Activated gamma-delta T cell (primary cell): ENCODE measurements at regions not wholly inside any gene's neighbourhood (a gene's known extent, or its start where the extent isn't known, plus 50 kb on each side); places are given as distances from the start of the nearest gene placed in this dataset.
"Not testable (repeated sequence)": the region's sequence is repeated elsewhere in the genome, so short reads cannot be mapped to it uniquely, and the experiment has no call there.

Source experiments
- DNase-seq: peaks from one replicate; lab custom pipeline; 2025; lab: John Stamatoyannopoulos, UW

DNA sequence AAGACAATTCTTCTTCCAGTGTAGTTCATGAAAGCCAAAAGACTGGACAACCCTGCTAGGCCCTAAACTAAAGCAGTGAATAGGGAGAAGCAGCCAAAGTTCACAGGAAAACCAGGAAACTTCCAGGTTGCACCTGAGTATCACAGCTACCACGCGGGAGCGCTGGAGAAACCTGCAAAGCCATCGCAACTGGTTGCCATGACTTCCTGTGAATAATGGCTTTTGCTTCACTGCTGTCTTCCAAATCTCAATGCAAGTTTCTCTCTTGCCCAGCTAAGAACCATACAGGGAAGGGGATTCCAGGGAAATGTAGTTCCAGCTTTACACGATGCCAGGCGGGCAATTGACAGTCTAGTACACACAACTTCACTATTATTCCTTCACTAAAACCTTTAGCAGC is 114.1 kb downstream of the GXYLT1 start:
- DNase-seq: no peak

DNA sequence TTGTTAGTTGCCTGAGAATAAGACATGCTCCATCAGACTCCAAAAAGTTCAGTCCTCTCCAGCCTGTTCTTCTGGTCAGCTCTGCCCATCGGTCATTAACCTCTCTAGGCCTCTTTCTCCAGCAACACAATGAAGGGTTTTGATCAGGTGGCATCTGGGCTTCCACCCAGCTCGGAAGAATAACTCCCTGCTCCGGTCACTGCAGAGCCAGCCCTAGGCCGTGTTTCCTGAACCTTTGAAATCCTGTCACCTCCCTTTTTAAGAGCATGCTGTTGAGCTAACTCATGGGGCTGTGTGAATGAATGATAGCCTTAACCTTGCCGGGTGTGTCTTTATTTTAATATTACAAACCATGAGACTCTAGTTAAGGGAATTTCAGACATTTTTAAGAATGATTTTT is 117.1 kb downstream of the GXYLT1 start:
- no peak for DNase-seq

DNA sequence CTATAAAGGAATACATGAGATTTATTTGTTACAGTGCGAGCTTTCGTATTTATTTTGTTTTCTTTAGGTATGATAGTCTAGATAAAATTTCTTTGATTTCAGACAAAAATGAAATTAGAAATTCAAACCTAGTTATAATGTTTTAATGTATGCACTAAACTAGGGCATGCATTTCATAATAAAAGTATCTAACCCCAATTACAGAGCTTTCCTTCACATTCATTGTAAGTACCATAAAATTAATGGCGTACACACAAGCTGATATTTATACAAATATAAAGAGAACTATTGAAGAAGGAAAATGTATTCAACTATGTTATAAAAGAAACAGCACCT is 120.2 kb downstream of the GXYLT1 start:
- DNase-seq: no peak

DNA sequence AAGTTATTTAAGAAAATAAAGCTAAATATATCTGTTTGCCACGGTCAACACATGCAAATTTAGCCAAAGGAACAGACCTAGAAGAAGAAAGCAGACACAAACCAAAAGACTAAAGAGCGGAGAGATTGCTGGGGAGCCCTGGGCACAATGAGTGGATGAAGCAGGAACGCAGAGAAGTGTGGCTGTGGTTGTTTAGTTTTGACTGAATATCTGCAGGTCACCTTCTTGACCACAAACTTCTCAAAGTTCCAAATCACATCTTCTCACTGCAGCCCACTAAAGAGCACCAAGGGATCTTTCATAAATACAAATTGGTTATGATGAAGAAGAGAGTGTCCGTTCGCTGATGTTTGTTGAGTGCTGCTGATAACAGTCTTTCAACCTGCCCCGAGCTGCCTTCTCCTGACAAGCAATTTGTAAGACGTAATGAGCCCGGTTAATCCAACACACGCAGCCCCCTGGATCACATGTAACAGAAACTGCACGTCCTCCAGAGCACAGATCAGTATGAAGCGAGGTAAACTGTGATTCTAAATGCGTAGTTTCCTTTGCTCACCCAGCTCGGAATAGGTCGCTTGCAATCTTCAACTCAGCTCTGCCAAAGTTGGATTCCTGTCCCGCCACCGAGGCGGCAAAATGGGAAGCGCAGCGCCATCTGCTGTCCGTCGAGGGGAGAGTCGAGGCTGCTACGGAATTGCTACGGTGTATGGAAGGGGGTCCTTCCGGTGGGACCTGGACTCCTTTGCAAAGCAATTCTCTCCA is 120.8 kb downstream of the GXYLT1 start:
- peak; percentile 17 for DNase-seq

DNA sequence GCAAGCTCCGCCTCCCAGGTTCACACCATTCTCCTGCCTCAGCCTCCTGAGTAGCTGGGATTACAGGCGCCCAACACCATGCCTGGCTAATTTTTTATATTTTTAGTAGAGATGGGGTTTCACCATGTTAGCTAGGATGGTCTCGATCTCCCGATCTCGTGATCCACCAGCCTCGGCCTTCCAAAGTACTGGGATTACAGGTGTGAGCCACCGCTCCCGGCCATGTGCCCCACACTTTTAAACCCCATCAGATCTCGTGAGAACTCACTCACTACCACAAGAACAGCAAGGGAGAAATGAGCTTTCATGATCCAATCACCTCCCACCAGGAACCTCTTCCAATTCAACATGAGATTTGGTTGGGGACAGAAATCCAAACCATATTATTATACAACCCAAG is 122.7 kb downstream of the GXYLT1 start:
- not testable (repeated sequence) for DNase-seq

DNA sequence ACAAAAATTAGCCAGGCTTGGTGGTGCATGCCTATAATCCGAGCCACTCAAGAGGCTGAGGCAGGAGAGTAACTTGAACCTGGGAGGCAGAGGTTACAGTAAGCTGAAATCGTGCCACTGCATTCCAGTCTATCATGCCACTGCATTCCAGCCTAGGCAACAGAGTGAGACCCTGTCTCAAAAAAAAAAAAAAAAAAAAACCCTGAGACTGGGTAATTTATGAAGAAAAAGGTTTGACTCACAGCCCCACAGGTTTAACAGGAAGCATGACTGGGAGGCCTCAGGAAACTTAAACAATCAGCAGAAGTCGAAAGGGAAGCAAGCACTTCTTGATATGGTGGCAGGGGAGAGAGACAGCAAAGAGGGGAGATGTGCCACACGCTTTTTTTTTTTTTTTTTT is 123.2 kb downstream of the GXYLT1 start:
- DNase-seq: no peak

DNA sequence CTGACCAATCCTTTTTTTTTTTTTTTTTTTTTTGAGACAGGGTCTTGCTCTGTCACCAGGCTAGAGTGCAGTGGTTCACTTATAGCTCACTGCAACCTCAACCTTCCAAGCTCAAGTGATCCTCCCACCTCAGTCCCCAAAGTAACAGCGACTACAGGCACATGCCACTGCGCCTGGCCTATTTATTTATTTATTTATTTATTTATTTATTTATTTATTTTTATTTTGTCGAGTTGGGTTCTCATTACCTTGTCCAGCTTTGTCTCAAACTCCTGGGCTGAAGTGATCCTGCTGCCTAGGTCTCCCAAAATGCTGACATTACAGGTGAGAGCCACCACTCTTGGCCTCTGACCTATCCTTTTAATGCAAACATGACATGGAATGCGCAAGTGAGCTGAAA is 124.4 kb downstream of the GXYLT1 start:
- DNase-seq: no peak

DNA sequence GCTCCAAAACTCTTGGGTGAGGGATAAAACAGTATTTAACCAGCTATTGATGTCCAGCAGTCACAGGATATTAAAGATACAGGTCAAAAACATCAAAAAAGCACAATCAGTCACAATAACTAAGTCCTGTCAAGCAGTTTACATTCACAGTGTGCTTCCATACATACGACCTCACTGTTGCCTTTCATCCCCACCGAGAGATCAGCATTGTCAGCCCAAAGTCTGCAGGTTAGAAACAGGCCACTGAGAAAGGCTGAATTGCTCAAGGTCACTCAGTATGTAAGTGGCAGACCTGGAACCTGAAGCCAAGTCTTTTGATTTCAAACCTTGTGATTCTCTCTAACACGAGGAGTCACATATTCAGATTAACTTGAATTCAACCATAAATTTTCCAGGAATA is 124.9 kb downstream of the GXYLT1 start:
- no peak for DNase-seq

DNA sequence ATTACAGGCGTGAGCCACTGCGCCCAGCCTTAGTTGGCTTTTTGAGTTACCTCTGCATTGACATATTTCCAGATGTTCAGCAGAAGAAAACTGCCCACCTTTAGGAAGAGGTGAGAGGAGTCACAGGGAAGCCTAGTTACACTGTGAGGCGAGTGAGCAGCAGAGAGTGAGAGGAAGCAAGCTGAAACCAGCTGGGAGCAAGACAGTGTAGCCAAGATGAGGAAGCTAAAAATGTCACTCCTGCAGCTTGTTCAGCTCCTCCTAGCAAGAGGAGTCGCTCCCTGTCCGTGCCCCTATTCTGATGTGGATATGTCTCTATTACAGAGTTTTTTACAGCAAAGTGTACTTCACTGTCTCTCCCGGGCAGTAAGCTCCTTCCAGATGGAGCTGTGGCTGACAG is 127.6 kb downstream of the GXYLT1 start:
- DNase-seq: no peak

DNA sequence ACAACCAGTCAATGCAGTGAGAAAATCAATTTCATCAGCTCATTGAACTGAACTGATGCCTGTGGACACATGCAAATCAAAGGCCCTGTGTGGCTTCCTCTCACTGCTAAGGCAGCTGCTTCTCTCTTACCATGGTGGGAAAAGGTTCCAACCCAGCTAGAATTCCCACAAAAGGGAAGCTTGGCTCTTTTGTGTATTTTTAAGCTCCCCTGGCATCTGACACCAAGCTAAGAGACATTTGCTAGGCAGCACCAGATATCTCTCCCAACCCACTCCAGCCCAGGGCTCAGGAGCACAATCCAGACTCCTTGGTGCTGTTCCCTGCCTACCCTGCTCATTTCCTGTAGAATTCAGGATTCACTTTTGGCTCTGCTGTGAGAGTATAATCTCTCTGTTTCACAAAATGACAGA is 129.6 kb downstream of the GXYLT1 start:
- no peak for DNase-seq

DNA sequence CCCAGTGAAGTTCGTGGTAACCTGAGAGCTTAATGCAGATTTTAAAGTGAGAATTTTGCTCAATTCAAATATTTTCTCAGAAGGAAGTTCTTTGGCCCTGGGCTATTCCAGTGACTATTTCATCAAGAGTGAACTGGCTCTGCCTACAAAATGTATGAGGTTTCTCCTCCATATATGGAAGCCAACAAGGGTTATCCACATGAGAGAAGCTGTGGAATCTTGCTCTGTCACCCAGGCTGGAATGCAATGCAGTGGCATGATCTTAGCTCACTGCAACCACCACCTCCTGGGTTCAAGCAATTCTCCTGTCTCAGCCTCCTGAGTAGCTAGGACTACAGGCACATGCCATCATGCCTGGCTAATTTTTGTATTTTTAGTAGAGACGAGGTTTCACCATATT is 132.2 kb downstream of the GXYLT1 start:
- not testable (repeated sequence) for DNase-seq

DNA sequence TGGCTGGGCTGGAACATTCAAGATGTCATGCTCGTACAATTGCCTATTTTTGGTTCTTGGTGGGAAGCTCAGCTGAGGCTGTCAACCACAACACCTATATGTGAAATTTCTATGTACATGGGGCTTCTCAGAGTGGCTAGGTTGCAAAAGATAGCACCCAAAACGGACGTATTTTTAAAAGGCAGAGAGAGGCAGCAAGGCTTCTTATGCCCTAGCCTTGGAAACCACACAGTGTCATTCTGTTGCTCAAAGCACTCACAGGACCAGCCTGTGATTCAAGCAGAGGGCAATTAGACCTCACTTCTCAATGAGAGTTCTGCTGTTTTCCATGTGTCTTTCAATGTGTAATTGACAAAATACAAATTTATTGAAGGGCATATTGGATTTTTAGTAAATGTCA is 134.0 kb downstream of the GXYLT1 start:
- no peak for DNase-seq

DNA sequence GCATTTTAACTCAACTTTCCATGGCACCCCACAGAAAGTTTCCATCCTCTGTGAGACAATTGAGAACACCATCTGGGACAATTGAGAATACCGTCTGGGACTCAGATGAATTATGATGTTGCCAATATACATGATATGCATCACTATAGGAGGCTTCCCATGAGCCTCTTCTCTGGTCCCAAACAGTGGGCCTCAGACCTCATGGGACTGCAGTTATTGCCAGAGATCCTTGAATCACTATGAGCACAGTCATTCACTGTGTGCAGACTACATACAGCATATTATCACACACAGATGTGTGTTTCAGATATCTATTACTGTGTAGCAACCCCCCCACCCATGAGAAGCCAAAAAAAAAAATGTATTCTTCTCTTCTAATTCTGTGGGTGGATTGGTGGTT is 134.4 kb downstream of the GXYLT1 start:
- DNase-seq: no peak

DNA sequence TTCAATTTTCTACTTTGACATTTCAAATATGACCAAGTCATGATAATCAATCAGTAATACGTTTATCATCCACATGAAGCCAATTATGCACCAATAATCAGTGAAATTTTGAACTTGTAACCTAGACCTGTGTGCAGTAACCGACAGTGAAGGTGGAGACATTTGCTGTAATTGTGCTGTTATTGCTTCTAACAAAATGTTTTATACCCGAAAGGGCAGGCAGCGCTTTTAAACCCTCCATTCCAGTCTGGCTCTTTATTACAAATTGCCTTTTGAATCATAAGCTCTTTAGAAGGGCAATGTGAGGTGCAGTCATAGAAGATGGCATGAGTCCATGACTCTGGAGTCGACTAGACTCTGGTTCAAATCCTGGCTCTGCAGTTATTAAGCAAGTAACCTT is 135.7 kb downstream of the GXYLT1 start:
- DNase-seq: no peak

DNA sequence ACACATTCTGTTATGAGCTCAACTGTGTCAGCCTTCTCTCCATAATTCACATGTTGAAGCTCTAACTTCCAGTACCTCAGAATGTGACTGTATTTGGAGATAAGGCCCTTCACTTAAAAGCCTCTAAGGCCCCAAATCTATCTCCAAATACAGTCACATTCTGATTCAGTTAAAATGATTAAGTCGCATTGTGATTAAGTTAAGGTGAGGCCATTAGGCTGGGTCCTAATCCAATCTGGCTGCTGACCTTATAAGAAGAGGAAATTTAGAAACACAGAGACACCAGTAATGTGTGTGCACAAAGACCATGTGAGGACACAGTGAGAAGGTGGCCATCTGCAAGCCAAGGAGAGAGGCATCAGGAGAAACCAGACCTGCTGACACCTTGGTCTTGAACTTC is 141.6 kb downstream of the GXYLT1 start:
- no peak for DNase-seq

DNA sequence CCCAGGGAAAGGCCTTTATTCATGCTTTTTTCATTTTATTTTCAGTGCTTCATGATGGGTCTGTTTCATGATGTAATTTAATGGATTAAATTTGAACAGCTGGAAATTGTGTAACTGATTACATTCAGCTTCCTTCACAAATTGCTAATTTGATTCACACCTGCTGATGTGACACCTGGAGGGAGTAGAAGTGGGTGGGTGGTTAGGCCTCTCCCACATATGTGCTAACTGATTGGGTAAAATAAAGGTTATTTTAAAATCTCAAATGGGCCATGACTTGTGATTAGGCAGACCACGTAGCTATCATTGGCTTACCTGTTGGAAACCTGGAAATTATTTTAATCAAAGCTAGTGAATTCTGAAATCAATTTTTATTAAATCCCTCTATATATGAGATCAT is 142.1 kb downstream of the GXYLT1 start:
- DNase-seq: no peak

DNA sequence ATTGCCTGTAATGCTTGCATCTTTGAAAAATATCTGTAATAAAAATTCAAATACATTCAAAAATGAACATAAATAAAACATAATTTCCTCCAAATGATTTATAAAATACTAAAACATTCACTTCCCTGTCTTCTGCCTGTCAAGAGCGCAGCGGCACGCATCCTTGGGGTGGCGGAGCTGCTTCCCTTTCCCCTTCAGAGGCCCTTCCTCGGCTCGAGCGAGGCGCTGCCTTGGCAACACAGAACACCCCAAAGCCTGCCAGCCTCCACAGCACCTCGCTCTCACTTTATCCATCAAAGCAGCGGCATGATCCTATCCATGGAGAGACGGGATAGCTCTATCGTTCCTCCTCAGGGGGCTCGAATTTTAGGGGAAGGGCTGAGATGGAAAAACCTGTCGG is 146.2 kb downstream of the GXYLT1 start:
- no peak for DNase-seq

DNA sequence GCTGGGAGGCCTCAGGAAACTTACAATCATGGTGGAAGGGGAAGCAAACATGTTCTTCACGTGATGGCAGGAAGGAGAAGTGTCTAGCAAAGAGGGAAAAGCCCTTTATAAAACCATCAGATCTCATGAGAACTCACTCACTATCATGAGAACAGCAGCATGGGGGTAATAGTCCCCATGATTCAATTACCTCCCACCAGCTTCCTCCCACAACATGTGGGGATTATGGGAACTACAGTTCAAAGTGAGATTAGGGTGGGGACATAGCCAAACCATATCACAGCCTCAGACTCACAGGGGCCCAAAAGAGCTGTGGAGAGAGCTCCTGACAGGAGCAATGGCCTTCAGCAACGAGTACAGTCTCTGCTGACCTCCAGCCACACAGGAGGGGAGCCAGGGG is 151.4 kb downstream of the GXYLT1 start:
- DNase-seq: no peak

DNA sequence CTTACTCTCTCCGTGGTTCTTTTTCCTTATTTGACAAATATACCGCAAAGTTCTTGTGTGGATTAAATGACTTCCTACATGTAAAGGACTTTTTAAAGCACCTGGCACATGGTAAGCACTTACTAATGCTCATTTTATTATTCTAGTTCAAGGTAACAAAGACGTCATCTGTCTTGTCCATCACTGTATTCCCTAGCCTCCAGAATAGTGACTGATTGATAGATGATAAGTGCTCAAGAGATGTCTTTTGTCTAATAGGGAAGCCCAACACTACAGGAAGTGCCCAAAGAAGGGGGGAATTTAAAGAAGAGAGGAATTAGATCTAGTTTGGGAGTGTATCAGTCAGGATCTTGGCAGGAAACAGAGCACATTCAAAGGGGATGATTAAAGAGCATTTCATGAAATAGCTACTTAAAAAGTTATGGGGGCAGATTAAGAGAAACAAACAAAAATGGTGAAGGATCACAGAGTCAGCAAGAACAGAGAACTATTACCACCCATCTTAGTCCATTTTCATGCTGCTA is 151.9 kb downstream of the GXYLT1 start:
- DNase-seq: no peak

DNA sequence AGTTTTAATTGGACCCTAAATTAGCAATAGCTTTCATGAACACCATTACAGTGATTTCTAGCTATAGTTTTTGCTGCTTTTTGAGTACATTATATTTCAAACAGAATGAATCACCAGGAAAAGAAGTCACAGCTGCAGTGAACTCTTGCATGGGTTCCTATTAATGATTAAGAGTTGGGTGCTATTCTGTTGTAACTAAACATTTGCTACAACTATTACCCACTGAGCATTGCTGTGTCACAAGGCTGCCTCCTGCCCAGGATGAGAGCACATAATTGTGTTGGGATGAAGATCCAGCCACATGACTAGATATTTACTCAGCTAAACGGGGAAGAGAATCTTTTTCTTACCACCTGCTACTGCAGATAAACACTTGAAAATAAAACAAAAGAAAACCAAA is 152.7 kb downstream of the GXYLT1 start:
- no peak for DNase-seq

DNA sequence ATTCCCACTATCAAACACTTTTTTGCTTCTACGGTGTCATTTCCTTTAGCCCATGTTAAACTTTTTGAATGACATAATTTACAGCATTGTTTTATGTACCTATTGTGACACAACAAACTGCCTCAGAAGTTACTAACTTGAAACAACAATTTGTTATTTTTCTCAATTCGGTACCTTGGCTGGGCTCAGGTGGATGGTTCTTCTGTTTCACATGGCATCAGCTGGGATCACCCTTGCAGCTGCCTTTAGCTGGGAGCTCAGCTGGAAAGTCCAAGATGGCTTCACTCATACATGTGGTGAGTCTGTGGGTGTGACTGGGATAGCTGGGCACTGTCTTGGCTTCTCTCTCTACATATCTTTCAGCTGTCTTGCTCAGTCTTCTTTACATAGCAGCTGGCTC is 156.0 kb downstream of the GXYLT1 start:
- no peak for DNase-seq

DNA sequence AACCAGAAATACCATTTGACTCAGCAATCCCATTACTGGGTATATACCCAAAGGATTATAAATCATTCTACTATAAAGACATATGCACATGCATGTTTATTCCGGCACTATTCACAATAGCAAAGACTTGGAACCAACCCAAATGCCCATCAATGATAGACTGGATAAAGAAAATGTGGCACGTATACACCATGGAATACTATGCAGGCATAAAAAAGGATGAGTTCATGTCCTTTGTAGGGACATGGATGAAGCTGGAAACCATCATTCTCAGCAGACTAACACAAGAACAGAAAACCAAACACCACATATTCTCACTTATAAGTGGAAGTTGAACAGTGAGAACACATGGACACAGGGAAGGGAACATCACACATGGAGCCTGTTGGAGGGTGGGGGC is 158.2 kb downstream of the GXYLT1 start:
- DNase-seq: not testable (repeated sequence)

DNA sequence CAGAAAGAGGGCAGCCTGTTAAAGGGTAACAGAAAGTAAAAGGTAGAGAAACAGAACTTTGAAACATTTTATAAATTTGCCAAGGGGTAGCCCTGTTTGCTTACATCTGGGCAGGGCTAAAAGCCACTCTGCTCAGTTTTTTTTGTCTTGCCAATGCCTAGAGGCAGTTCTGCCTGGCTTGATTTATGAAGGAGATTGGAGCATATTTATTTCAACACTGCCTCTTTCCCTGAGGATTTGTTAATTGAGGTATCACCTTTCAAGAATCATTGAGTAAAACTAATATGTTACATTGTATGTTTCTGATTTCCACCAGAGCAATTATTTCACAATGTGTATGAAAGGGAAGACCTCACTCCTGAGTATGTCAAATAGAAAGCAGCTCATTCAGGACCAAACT is 160.8 kb downstream of the GXYLT1 start:
- no peak for DNase-seq

DNA sequence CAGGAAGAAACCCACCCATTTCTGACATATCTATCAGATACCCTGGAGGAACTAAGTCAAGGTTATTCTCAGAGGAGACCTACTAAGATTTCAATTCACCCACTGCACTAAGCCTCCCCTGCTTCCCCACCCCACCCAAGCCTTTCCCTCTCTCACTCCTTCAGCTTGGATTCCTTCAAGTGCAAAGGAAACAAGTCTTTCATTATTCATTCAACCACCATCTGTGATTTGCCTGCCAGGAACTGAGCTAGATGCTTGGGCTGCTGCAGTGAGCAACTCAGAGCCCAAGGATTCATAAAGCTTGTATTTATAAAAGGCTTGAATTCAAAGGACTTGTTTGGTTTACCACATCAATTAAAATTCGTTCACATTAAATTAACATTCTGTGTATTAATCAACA is 161.3 kb downstream of the GXYLT1 start:
- DNase-seq: no peak
